Lower leg skin (tissue), 3 donors: ENCODE measurements at regions not wholly inside any gene's neighbourhood (a gene's known extent, or its start where the extent isn't known, plus 50 kb on each side); places are given as distances from the start of the nearest gene placed in this dataset.

Experiments used
- POLR2A ChIP-seq, 2 donors: fragments of 450-650 bp; IDR thresholded peaks; one replicate each; pipeline ENCODE4 v1.6.1; 2016 to 2017; ENCODE audit warnings: antibody characterized with exemption in 2 of 2, mild to moderate bottlenecking in 1 of 2, moderate library complexity in 1 of 2
- TF ChIP-seq, protein P1 (sequence below), 3 donors: fragments of 450-650 bp; IDR thresholded peaks; one replicate each; pipeline ENCODE4 v1.5.1; 2016; ENCODE audit warnings: antibody characterized with exemption in 3 of 3, mild to moderate bottlenecking in 3 of 3, moderate library complexity in 2 of 3

DNA sequence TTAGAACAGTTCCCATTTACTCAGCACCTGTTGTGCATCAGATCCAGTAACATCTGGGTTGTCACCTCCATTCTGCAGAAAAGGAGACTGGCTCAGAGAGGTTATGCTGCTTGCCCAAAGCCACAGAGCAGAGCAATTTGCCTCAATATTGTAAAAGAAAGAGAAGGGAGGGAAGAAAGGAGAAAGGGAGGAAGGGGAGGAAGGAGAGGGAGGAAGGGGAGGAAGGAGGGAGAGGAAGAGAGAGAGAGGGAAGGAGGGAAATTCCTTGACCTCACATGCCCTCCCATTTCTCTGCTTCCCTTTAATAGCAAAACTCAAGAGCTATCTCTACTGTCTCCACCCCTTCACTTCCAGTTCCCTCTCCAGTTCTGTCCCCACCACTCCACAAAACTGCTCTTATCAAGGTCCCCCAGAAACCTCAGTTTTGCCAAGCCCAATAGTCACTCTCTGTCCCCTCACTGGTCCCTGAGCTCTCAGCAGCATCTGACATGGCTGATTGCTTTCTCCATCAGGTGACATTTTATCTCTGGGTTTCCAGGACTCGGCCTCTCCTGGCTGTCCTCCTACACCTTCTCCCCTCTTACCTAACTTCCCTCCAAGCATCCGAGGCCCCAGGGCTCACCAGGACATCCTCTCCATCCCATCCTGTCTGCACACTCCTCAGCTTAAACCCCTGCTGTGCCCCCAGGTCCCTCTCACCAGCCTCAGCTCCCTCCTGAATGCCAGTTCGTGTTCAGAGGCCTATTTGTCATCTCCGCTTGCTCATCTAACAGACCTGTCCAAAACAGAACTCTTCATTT is 104.7 kb upstream of the LINGO1 start:
- TF ChIP-seq, protein P1, sequence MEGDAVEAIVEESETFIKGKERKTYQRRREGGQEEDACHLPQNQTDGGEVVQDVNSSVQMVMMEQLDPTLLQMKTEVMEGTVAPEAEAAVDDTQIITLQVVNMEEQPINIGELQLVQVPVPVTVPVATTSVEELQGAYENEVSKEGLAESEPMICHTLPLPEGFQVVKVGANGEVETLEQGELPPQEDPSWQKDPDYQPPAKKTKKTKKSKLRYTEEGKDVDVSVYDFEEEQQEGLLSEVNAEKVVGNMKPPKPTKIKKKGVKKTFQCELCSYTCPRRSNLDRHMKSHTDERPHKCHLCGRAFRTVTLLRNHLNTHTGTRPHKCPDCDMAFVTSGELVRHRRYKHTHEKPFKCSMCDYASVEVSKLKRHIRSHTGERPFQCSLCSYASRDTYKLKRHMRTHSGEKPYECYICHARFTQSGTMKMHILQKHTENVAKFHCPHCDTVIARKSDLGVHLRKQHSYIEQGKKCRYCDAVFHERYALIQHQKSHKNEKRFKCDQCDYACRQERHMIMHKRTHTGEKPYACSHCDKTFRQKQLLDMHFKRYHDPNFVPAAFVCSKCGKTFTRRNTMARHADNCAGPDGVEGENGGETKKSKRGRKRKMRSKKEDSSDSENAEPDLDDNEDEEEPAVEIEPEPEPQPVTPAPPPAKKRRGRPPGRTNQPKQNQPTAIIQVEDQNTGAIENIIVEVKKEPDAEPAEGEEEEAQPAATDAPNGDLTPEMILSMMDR (IDR thresholded peaks at IDR 0.05) = no peak
- no peak for TF ChIP-seq POLR2A (IDR thresholded peaks at IDR 0.05)
